Fibroblast of mammary gland (primary cell): ENCODE measurements at regions not wholly inside any gene's neighbourhood (a gene's known extent, or its start where the extent isn't known, plus 50 kb on each side); places are given as distances from the start of the nearest gene placed in this dataset.
"Not testable (repeated sequence)": the region's sequence is repeated elsewhere in the genome, so short reads cannot be mapped to it uniquely, and the experiment has no call there.

Source experiments
- DNase-seq: peaks from one replicate; pipeline ENCODE4 v3.0.0-alpha.2; 2010; ENCODE audit warnings: low read depth
- H3K4me3 ChIP-seq: 2 replicates; pipeline ENCODE4 v1.5.1; 2011; ENCODE audit warnings: low read depth, mild to moderate bottlenecking, low read length, moderate library complexity; ENCODE audit not compliant: control insufficient read depth
- TF ChIP-seq, protein P1 (sequence below): conservative IDR thresholded peaks from 2 replicates; pipeline ENCODE4 v1.5.1; 2011; ENCODE audit warnings: low read depth, low read length, inconsistent platforms; ENCODE audit not compliant: control insufficient read depth, insufficient read depth

DNA sequence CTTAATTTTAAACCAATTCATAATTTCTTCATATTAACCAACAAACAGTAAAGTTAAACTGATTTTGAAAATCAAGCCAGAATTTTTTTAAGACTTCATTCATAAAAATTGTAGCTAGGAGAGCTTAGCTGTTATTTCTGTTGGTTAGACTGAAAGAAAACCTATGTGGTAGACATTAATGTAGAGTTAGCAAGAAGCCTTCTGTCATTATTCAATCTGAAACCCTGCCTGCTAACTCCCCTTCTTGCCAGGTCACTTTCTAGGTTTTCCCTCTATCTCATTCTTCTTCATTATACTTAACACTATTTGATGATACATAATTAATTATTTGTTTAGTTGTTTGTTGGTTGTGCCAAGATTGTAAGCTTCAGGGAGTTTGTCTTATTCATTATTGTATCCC is 304.3 kb upstream of the MEF2C start:
- TF ChIP-seq, protein P1, sequence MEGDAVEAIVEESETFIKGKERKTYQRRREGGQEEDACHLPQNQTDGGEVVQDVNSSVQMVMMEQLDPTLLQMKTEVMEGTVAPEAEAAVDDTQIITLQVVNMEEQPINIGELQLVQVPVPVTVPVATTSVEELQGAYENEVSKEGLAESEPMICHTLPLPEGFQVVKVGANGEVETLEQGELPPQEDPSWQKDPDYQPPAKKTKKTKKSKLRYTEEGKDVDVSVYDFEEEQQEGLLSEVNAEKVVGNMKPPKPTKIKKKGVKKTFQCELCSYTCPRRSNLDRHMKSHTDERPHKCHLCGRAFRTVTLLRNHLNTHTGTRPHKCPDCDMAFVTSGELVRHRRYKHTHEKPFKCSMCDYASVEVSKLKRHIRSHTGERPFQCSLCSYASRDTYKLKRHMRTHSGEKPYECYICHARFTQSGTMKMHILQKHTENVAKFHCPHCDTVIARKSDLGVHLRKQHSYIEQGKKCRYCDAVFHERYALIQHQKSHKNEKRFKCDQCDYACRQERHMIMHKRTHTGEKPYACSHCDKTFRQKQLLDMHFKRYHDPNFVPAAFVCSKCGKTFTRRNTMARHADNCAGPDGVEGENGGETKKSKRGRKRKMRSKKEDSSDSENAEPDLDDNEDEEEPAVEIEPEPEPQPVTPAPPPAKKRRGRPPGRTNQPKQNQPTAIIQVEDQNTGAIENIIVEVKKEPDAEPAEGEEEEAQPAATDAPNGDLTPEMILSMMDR: no peak
- H3K4me3 ChIP-seq: no peak overlapping the region
- DNase-seq: no peak

DNA sequence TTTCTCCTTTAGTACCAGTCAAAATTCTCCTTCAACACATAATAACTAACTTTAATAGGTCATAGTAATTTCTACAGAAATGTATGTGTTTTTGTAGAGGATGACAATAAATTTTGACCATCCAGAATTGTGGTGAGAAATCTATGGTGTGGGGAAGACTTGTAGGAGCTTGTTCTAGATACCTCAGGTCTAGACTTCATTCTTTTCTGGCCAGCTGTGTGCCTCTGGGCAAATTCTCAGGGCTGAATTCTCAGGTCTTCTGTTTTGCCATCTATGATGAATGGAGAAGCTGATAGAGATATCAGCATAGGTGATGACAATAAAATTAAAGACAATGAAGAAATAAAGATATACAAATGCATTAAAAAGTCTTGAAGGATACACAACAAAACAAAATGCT is 298.6 kb upstream of the MEF2C start:
- DNase-seq: no peak
- TF ChIP-seq, protein P1: no peak
- no peak overlapping the region for H3K4me3 ChIP-seq

DNA sequence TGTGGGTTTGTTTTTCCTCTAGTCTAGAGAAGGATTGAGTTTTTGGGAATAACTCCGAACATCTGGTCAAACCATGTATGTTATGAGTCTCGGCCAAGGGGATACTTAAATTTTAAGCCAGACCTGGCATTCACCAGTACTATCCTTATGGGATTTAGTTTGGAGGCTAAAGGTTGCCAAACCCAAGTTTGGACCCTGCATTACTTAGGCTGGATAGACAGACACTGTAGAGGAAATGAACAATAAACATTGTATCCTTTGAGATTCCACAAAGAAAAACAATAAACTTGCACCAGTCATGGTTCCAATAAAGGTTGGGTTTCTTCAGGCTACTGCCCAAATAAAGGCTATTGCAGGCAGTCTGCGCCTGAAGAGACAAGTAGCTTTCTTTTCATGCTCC is 296.7 kb upstream of the MEF2C start:
- no peak for DNase-seq
- TF ChIP-seq, protein P1: no peak
- no peak overlapping the region for H3K4me3 ChIP-seq

DNA sequence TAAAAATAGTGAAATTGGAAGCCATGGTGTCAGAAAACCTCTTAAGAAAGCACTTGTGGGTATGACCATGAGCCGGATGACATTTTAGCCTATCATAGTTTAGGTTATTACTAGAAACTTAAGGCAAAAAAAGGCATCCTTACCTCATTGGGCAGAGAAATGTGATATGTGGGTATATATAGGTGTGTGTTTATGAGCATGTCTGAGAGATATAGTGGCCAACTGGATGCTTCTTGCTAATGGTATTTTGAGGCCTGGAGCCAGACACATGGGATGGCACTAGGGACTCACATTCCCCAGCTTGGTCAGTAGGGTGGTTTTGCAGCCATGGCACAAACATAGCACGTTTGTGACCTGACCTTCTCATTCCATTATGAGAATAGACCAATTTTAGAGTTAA is 295.6 kb upstream of the MEF2C start:
- no peak for DNase-seq
- H3K4me3 ChIP-seq: no peak overlapping the region
- TF ChIP-seq, protein P1: no peak

DNA sequence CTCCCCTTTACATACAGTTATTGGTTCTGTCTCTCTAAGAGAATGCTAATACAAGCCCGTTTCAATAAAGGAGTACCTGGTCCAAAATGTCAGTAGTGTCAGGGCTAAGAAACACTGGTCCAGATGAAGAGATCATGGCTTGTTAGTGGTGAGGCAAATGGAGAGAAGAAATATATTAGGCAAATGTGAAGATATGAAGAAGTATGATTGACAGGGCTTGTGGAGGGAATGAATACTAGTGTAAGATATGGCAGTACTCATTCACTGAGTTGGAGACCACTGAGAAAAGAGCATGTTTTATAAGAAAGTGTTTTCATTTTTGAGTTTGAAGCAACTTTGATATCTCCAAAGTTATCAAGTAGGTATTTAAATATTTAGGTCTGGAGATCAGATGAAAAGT is 290.5 kb upstream of the MEF2C start:
- TF ChIP-seq, protein P1: no peak
- DNase-seq: no peak
- no peak overlapping the region for H3K4me3 ChIP-seq

DNA sequence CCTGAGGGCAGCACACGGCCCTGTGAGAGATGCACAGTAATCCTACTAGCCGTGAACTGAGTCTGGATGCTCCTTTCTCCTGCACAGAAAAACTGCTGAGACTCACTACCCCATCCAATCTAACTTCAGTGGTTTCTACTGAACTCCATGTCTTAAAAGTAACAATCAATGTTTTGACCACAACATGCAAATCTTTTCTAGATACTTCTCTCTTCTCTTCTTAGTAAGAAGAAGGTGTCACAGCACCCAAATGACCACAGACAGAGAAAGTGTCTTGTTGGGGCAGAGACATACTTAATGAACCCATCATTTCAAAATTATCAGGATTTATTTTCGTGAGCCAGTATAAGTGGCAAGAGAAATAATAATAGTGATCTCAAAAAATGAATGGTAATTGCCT is 285.8 kb upstream of the MEF2C start:
- TF ChIP-seq, protein P1: no peak
- DNase-seq: no peak
- no peak overlapping the region for H3K4me3 ChIP-seq

DNA sequence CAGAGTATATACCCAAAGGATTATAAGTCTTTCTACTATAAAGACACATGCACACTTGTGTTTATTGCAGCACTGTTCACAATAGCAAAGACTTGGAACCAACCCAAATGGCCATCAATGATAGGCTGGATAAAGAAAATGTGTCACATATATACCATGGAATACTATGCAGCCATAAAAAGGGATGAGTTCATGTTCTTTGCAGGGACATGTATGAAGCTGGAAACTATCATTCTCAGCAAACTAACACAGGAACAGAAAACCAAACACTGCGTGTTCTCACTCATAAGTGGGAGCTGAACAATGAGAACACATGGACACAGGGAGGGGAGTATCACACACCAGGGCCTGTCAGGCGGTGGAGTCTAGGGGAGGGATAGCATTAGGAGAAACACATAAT is 281.7 kb upstream of the MEF2C start:
- not testable (repeated sequence) for DNase-seq, H3K4me3 ChIP-seq
